ENCODE measurements at regions not wholly inside any gene's neighbourhood (a gene's known extent, or its start where the extent isn't known, plus 50 kb on each side); places are given as distances from the start of the nearest gene placed in this dataset.

- no peak overlapping the region for H3K27ac ChIP-seq
- TF ChIP-seq CTCF (conservative IDR thresholded peaks at IDR 0.05): no peak
Measured at GRCh38 chr16:59198487-59198886, 464.4 kb upstream of the GOT2 start.

GRCh38 chr16:59195242-59195641 lies 461.1 kb upstream of the GOT2 start:
- TF ChIP-seq ZFX (IDR thresholded peaks at IDR 0.05) (no peak), CTCF (conservative IDR thresholded peaks at IDR 0.05) (no peak)
- no peak overlapping the region for H3K27ac ChIP-seq

- TF ChIP-seq CTCF (conservative IDR thresholded peaks at IDR 0.05) (no peak), ZFX (IDR thresholded peaks at IDR 0.05) (no peak)
- no peak overlapping the region for H3K27ac ChIP-seq
Measured at GRCh38 chr16:59193637-59194036, 459.5 kb upstream of the GOT2 start.

GRCh38 chr16:59192551-59193199 lies 458.6 kb upstream of the GOT2 start:
- TF ChIP-seq CTCF (conservative IDR thresholded peaks at IDR 0.05) (peak; percentile 79), ZFX (IDR thresholded peaks at IDR 0.05) (no peak)
- no peak overlapping the region for H3K27ac ChIP-seq

- TF ChIP-seq CTCF (conservative IDR thresholded peaks at IDR 0.05): no peak
- TF ChIP-seq ZFX (IDR thresholded peaks at IDR 0.05): no peak
- no peak overlapping the region for H3K27ac ChIP-seq
Measured at GRCh38 chr16:59190731-59191130, 456.6 kb upstream of the GOT2 start.

- no peak overlapping the region for H3K27ac ChIP-seq
- no peak for TF ChIP-seq ZFX (IDR thresholded peaks at IDR 0.05)
- TF ChIP-seq CTCF (conservative IDR thresholded peaks at IDR 0.05): no peak
Measured at GRCh38 chr16:59188029-59188428, 453.9 kb upstream of the GOT2 start.

- H3K27ac ChIP-seq: no peak overlapping the region
- TF ChIP-seq ZFX (IDR thresholded peaks at IDR 0.05) (no peak), CTCF (conservative IDR thresholded peaks at IDR 0.05) (no peak)
Measured at GRCh38 chr16:59181821-59182420, 447.8 kb upstream of the GOT2 start.
